H9 (cell line): ENCODE measurements at regions not wholly inside any gene's neighbourhood (a gene's known extent, or its start where the extent isn't known, plus 50 kb on each side); places are given as distances from the start of the nearest gene placed in this dataset.

Source experiments
- DNase-seq: peaks from one replicate; pipeline ENCODE4 v3.0.0-alpha.2; 2017
- H2AFZ ChIP-seq: one replicate; pipeline ENCODE4 v1.6.1; 2013; ENCODE audit warnings: mild to moderate bottlenecking, low read length, control low read depth, moderate library complexity
- H2AK5ac ChIP-seq: 2 replicates; pipeline ENCODE4 v1.6.1; 2013; ENCODE audit warnings: low read length, control low read depth, mixed read lengths; ENCODE audit not compliant: insufficient read length
- H2BK120ac ChIP-seq: one replicate; pipeline ENCODE4 v1.6.1; 2013; ENCODE audit warnings: low read depth, mild to moderate bottlenecking, low read length, control low read depth, inconsistent platforms; ENCODE audit not compliant: poor library complexity, severe bottlenecking
- H2BK12ac ChIP-seq: 2 replicates; pipeline ENCODE4 v1.6.1; 2013; ENCODE audit warnings: low read length, control low read depth, mixed read lengths, low read depth; ENCODE audit not compliant: insufficient read length
- H2BK15ac ChIP-seq: 2 replicates; pipeline ENCODE4 v1.6.1; 2013; ENCODE audit warnings: low read depth, low read length, control low read depth
- H2BK20ac ChIP-seq: one replicate; pipeline ENCODE4 v1.6.1; 2013; ENCODE audit warnings: low read depth, mild to moderate bottlenecking, low read length, control low read depth, inconsistent platforms; ENCODE audit not compliant: poor library complexity, severe bottlenecking
- H2BK5ac ChIP-seq: 2 replicates; pipeline ENCODE4 v1.6.1; 2013; ENCODE audit warnings: low read length, control low read depth, mixed read lengths; ENCODE audit not compliant: insufficient read length
- H3K14ac ChIP-seq: 2 replicates; pipeline ENCODE4 v1.6.1; 2013; ENCODE audit warnings: low read length, control low read depth; ENCODE audit not compliant: insufficient read depth
- H3K18ac ChIP-seq: 2 replicates; pipeline ENCODE4 v1.6.1; 2013; ENCODE audit warnings: low read depth, mild to moderate bottlenecking, mixed read lengths, low read length, control low read depth; ENCODE audit not compliant: insufficient read length
- H3K23ac ChIP-seq: 2 replicates; pipeline ENCODE4 v1.6.1; 2013; ENCODE audit warnings: low read length, control low read depth, mixed read lengths, low read depth; ENCODE audit not compliant: insufficient read length
- H3K23me2 ChIP-seq: 2 replicates; pipeline ENCODE4 v1.6.1; 2013; ENCODE audit warnings: low read depth, mild to moderate bottlenecking, mixed read lengths, low read length, control low read depth; ENCODE audit not compliant: insufficient read length, poor library complexity, severe bottlenecking
- H3K27ac ChIP-seq: 2 replicates; pipeline ENCODE4 v1.5.1; 2013; ENCODE audit warnings: low read length, control low read depth, mixed read lengths, low read depth; ENCODE audit not compliant: insufficient read length
- H3K27me3 ChIP-seq: 2 replicates; pipeline ENCODE4 v1.6.1; 2013; ENCODE audit warnings: low read length, control low read depth, inconsistent platforms; ENCODE audit not compliant: insufficient read depth
- H3K4ac ChIP-seq: 2 replicates; pipeline ENCODE4 v1.6.1; 2013; ENCODE audit warnings: low read depth, mild to moderate bottlenecking, control low read depth, inconsistent platforms, low read length, moderate library complexity
- H3K4me1 ChIP-seq: 2 replicates; pipeline ENCODE4 v1.6.1; 2013; ENCODE audit warnings: low read length, control low read depth, inconsistent platforms; ENCODE audit not compliant: insufficient read depth
- H3K4me2 ChIP-seq: 2 replicates; pipeline ENCODE4 v1.6.1; 2013; ENCODE audit warnings: low read length, control low read depth, mixed read lengths; ENCODE audit not compliant: insufficient read length, insufficient read depth
- H3K56ac ChIP-seq: 2 replicates; pipeline ENCODE4 v1.6.1; 2013; ENCODE audit warnings: low read depth, mild to moderate bottlenecking, mixed read lengths, low read length, control low read depth; ENCODE audit not compliant: insufficient read length
- H3K79me1 ChIP-seq: 2 replicates; pipeline ENCODE4 v1.6.1; 2013; ENCODE audit warnings: low read depth, mild to moderate bottlenecking, moderate library complexity, low read length, control low read depth, inconsistent platforms; ENCODE audit not compliant: insufficient read depth, poor library complexity, severe bottlenecking
- H3K79me2 ChIP-seq: 2 replicates; pipeline ENCODE4 v1.6.1; 2013; ENCODE audit warnings: low read length, control low read depth, inconsistent platforms; ENCODE audit not compliant: insufficient read depth
- H3K9ac ChIP-seq: 2 replicates; pipeline ENCODE4 v1.6.1; 2013; ENCODE audit warnings: low read length, control low read depth, mixed read lengths; ENCODE audit not compliant: insufficient read length; ENCODE audit errors: extremely low read depth
- H3K9me3 ChIP-seq: one replicate; pipeline ENCODE4 v1.6.1; 2013; ENCODE audit warnings: low read depth, low read length, inconsistent platforms; ENCODE audit not compliant: control insufficient read depth
- H3T11ph ChIP-seq: one replicate; pipeline ENCODE4 v1.6.1; 2013; ENCODE audit warnings: mild to moderate bottlenecking, low read length, control low read depth, inconsistent platforms
- H4K20me1 ChIP-seq: one replicate; pipeline ENCODE4 v1.6.1; 2013; ENCODE audit not compliant: control insufficient read depth, insufficient read length, insufficient read depth
- H4K5ac ChIP-seq: 2 replicates; pipeline ENCODE4 v1.6.1; 2013; ENCODE audit warnings: low read depth, mild to moderate bottlenecking, mixed read lengths, low read length, control low read depth; ENCODE audit not compliant: insufficient read length
- H4K8ac ChIP-seq: replicated peaks from 2 replicates; pipeline ENCODE4 v1.6.1; 2013; ENCODE audit warnings: low read length, control low read depth, mixed read lengths, low read depth; ENCODE audit not compliant: insufficient read length
- H4K91ac ChIP-seq: 2 replicates; pipeline ENCODE4 v1.6.1; 2013; ENCODE audit warnings: low read depth, mild to moderate bottlenecking, moderate library complexity, mixed read lengths, low read length, control low read depth; ENCODE audit not compliant: insufficient read length
- H3K27ac Mint-ChIP-seq, 3 experiments: 2 replicates in 2 of 3; 3 replicates in 1 of 3; pipeline ENCODE4 v1.8.0; 2020 to 2021; ENCODE audit warnings: mixed read lengths in 3 of 3, mild to moderate bottlenecking in 1 of 3, moderate library complexity in 1 of 3
- H3K27me3 Mint-ChIP-seq: 2 replicates; pipeline ENCODE4 v1.8.0; 2021; ENCODE audit warnings: low read depth, mild to moderate bottlenecking, moderate library complexity, mixed read lengths
- H3K36me3 Mint-ChIP-seq, 3 experiments: 2 replicates in 2 of 3; 3 replicates in 1 of 3; pipeline ENCODE4 v1.8.0; 2020 to 2021; ENCODE audit warnings: low read depth in 3 of 3, mixed read lengths in 3 of 3; ENCODE audit not compliant: insufficient read depth in 1 of 3
- H3K4me1 Mint-ChIP-seq, 2 experiments: 2 replicates each; pipeline ENCODE4 v1.8.0; 2020; ENCODE audit warnings: mixed read lengths in 2 of 2
- H3K4me3 Mint-ChIP-seq, 2 experiments: 2 replicates in 1 of 2; 3 replicates in 1 of 2; pipeline ENCODE4 v1.8.0; 2020 to 2021; ENCODE audit warnings: mild to moderate bottlenecking in 2 of 2, mixed read lengths in 2 of 2, moderate library complexity in 1 of 2
- H3K9me3 Mint-ChIP-seq, 2 experiments: 2 replicates in 1 of 2; 3 replicates in 1 of 2; pipeline ENCODE4 v1.8.0; 2020; ENCODE audit warnings: mild to moderate bottlenecking in 2 of 2, mixed read lengths in 2 of 2, moderate library complexity in 1 of 2
- WGBS: extraction: QIAGEN DNeasy Blood & Tissue Kit; methylation state at CpG from one replicate; pipeline ENCODE4 v1.1.7; 2013; ENCODE audit warnings: missing lambda C conversion rate, low lambda C conversion rate, mixed read lengths; ENCODE audit not compliant: insufficient read length; ENCODE audit errors: extremely low coverage; 5-methylcytosine and 5-hydroxymethylcytosine counted together
- TF ChIP-seq, protein P1 (sequence below): fragments of 200-600 bp; sonication (generic); conservative IDR thresholded peaks from 3 replicates; pipeline ENCODE4 v1.8.0; 2021; ENCODE audit warnings: antibody characterized with exemption, mild to moderate bottlenecking

- peaks cover 0 to 10% of the 10 kb centered on the region in 2 experiments; a peak in 4 of 5 replicates for H3K9me3 Mint-ChIP-seq
- no peak overlapping the region for H3K4ac ChIP-seq
Observed at GRCh38 chrX:23115651-23116050, 115.9 kb downstream of the DDX53 start.

More at GRCh38 chrX:23115651-23116050, 115.9 kb downstream of the DDX53 start:
- Mint-ChIP-seq H3K36me3 (no peaks in the 10 kb centered on the region), H3K4me3 (no peak overlapping the region), H3K27ac (no peak overlapping the region), H3K4me1 (peaks cover 18 to 20% of the 10 kb centered on the region in 2 experiments), H3K27me3 (no peaks in the 10 kb centered on the region)
- H4K5ac ChIP-seq: no peak overlapping the region
- H3K56ac ChIP-seq: no peak overlapping the region
- no peak overlapping the region for H2BK15ac ChIP-seq
- no peak overlapping the region for H3K4me2 ChIP-seq
- TF ChIP-seq, protein P1, sequence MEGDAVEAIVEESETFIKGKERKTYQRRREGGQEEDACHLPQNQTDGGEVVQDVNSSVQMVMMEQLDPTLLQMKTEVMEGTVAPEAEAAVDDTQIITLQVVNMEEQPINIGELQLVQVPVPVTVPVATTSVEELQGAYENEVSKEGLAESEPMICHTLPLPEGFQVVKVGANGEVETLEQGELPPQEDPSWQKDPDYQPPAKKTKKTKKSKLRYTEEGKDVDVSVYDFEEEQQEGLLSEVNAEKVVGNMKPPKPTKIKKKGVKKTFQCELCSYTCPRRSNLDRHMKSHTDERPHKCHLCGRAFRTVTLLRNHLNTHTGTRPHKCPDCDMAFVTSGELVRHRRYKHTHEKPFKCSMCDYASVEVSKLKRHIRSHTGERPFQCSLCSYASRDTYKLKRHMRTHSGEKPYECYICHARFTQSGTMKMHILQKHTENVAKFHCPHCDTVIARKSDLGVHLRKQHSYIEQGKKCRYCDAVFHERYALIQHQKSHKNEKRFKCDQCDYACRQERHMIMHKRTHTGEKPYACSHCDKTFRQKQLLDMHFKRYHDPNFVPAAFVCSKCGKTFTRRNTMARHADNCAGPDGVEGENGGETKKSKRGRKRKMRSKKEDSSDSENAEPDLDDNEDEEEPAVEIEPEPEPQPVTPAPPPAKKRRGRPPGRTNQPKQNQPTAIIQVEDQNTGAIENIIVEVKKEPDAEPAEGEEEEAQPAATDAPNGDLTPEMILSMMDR: no peak
- no peak overlapping the region for H3K9ac ChIP-seq
- no peaks in the 10 kb centered on the region for H3K4me1 ChIP-seq
- H3K14ac ChIP-seq: no peak overlapping the region
- no peak overlapping the region for H3T11ph ChIP-seq
- H4K20me1 ChIP-seq: no peaks in the 10 kb centered on the region
- H3K27me3 ChIP-seq: no peaks in the 10 kb centered on the region
- H3K27ac ChIP-seq: no peak overlapping the region
- H3K9me3 ChIP-seq: no peaks in the 10 kb centered on the region
- H3K18ac ChIP-seq: no peak overlapping the region
- no peak overlapping the region for H2AK5ac ChIP-seq
- H3K23me2 ChIP-seq: no peaks in the 10 kb centered on the region
- no CpG with 5 or more reads among the region's 1 CpG for WGBS
- H4K8ac ChIP-seq: no peak overlapping the region
- no peak overlapping the region for H4K91ac ChIP-seq
- H2BK12ac ChIP-seq: no peak overlapping the region
- H3K23ac ChIP-seq: no peak overlapping the region
- no peak overlapping the region for H2BK20ac ChIP-seq
- no peak overlapping the region for H2AFZ ChIP-seq
- H2BK120ac ChIP-seq: no peak overlapping the region
- no peaks in the 10 kb centered on the region for H3K79me2 ChIP-seq
- no peak for DNase-seq
- H3K79me1 ChIP-seq: no peaks in the 10 kb centered on the region
- no peak overlapping the region for H2BK5ac ChIP-seq
